ENCODE measurements at regions not wholly inside any gene's neighbourhood (a gene's known extent, or its start where the extent isn't known, plus 50 kb on each side); places are given as distances from the start of the nearest gene placed in this dataset.
A peak's percentile ranks its signal among the peaks of the same experiment; 100 is the strongest.

GRCh38 chr5:123856766-123857165 is 344.8 kb downstream of the CSNK1G3 start:
- Histone ChIP-seq H3K36me3 (ENCODE audit: control insufficient read depth, insufficient read depth, low read length) (no peaks in the 10 kb centered on the region), H2AFZ (ENCODE audit: low read length) (no peak overlapping the region), H3K4me2 (ENCODE audit: extremely low read depth, insufficient read depth, low read length) (no peak overlapping the region), H4K20me1 (ENCODE audit: control insufficient read depth, extremely low read depth, insufficient read depth, low read length) (no peaks in the 10 kb centered on the region), H3K27ac (ENCODE audit: insufficient read depth, low read length) (no peak overlapping the region), H3K79me2 (ENCODE audit: control insufficient read depth, insufficient read depth, low read length) (no peaks in the 10 kb centered on the region), H3K4me1 (ENCODE audit: control insufficient read depth, extremely low read depth, insufficient read depth, low read length) (no peaks in the 10 kb centered on the region), H3K9me3 (ENCODE audit: control insufficient read depth, insufficient read depth, low read depth, low read length) (no peaks in the 10 kb centered on the region), H3K27me3 (ENCODE audit: control insufficient read depth, insufficient read depth, low read length) (no peaks in the 10 kb centered on the region), H3K4me3 (replicated peaks in 1 of 4; ENCODE audit: control extremely low read depth in 1 of 4, insufficient read depth in 1 of 4, low read depth in 3 of 4, low read length in 4 of 4) (no peak overlapping the region), H3K9ac (ENCODE audit: insufficient read depth, low read length) (no peak overlapping the region)
- no peak for TF ChIP-seq CTCF (conservative IDR thresholded peaks at IDR 0.05 in 1 of 2, IDR thresholded peaks at IDR 0.05 in 1 of 2; ENCODE audit: low read depth in 1 of 2, low read length in 2 of 2)
- TF ChIP-seq EZH2 (IDR thresholded peaks at IDR 0.05; ENCODE audit: low read length, missing control alignments): no peak
- DNase-seq (ENCODE audit: low read depth in 2 of 2): peak in 1 of 2 donors; percentile 34

- peak in 1 of 2 donors; percentile 69 for DNase-seq (ENCODE audit: low read depth in 2 of 2)
- Histone ChIP-seq H3K9me3 (ENCODE audit: control insufficient read depth, insufficient read depth, low read depth, low read length) (no peaks in the 10 kb centered on the region), H3K36me3 (ENCODE audit: control insufficient read depth, insufficient read depth, low read length) (no peaks in the 10 kb centered on the region), H2AFZ (ENCODE audit: low read length) (no peak overlapping the region), H3K4me2 (ENCODE audit: extremely low read depth, insufficient read depth, low read length) (no peak overlapping the region), H3K4me3 (replicated peaks in 1 of 4; ENCODE audit: control extremely low read depth in 1 of 4, insufficient read depth in 1 of 4, low read depth in 3 of 4, low read length in 4 of 4) (no peak overlapping the region), H3K27ac (ENCODE audit: insufficient read depth, low read length) (no peak overlapping the region), H3K9ac (ENCODE audit: insufficient read depth, low read length) (no peak overlapping the region), H3K27me3 (ENCODE audit: control insufficient read depth, insufficient read depth, low read length) (no peaks in the 10 kb centered on the region), H3K4me1 (ENCODE audit: control insufficient read depth, extremely low read depth, insufficient read depth, low read length) (no peaks in the 10 kb centered on the region), H3K79me2 (ENCODE audit: control insufficient read depth, insufficient read depth, low read length) (no peaks in the 10 kb centered on the region), H4K20me1 (ENCODE audit: control insufficient read depth, extremely low read depth, insufficient read depth, low read length) (no peaks in the 10 kb centered on the region)
- no peak for TF ChIP-seq EZH2 (IDR thresholded peaks at IDR 0.05; ENCODE audit: low read length, missing control alignments)
- no peak for TF ChIP-seq CTCF (conservative IDR thresholded peaks at IDR 0.05 in 1 of 2, IDR thresholded peaks at IDR 0.05 in 1 of 2; ENCODE audit: low read depth in 1 of 2, low read length in 2 of 2)
Measured at GRCh38 chr5:123855609-123856008, 343.6 kb downstream of the CSNK1G3 start.

- Histone ChIP-seq H3K27me3 (ENCODE audit: control insufficient read depth, insufficient read depth, low read length) (no peaks in the 10 kb centered on the region), H3K9ac (ENCODE audit: insufficient read depth, low read length) (no peak overlapping the region), H3K4me1 (ENCODE audit: control insufficient read depth, extremely low read depth, insufficient read depth, low read length) (no peaks in the 10 kb centered on the region), H3K27ac (ENCODE audit: insufficient read depth, low read length) (no peak overlapping the region), H2AFZ (ENCODE audit: low read length) (no peak overlapping the region), H3K4me2 (ENCODE audit: extremely low read depth, insufficient read depth, low read length) (no peak overlapping the region), H3K4me3 (replicated peaks in 1 of 4; ENCODE audit: control extremely low read depth in 1 of 4, insufficient read depth in 1 of 4, low read depth in 3 of 4, low read length in 4 of 4) (no peak overlapping the region), H4K20me1 (ENCODE audit: control insufficient read depth, extremely low read depth, insufficient read depth, low read length) (no peaks in the 10 kb centered on the region), H3K79me2 (ENCODE audit: control insufficient read depth, insufficient read depth, low read length) (no peaks in the 10 kb centered on the region), H3K36me3 (ENCODE audit: control insufficient read depth, insufficient read depth, low read length) (no peaks in the 10 kb centered on the region), H3K9me3 (ENCODE audit: control insufficient read depth, insufficient read depth, low read depth, low read length) (no peaks in the 10 kb centered on the region)
- TF ChIP-seq CTCF (conservative IDR thresholded peaks at IDR 0.05 in 1 of 2, IDR thresholded peaks at IDR 0.05 in 1 of 2; ENCODE audit: low read depth in 1 of 2, low read length in 2 of 2) (no peak), EZH2 (IDR thresholded peaks at IDR 0.05; ENCODE audit: low read length, missing control alignments) (no peak)
- peak in 1 of 2 donors; percentile 56 for DNase-seq (ENCODE audit: low read depth in 2 of 2)
Measured at GRCh38 chr5:123845356-123846100, 333.6 kb downstream of the CSNK1G3 start.

Measured in fibroblast of lung (primary cell).